Type B pancreatic cell (in vitro differentiated cells): ENCODE measurements at regions not wholly inside any gene's neighbourhood (a gene's known extent, or its start where the extent isn't known, plus 50 kb on each side); places are given as distances from the start of the nearest gene placed in this dataset.

Experiments
- DNase-seq: peaks from one replicate; pipeline ENCODE4 v3.0.0; 2021; ENCODE audit warnings: mixed read lengths; ENCODE audit not compliant: unreplicated experiment; ENCODE audit errors: extremely low spot score
- H3K27ac Mint-ChIP-seq: 2 replicates; pipeline ENCODE4 v1.8.0; 2021; ENCODE audit warnings: mild to moderate bottlenecking, mixed read lengths
- H3K27me3 Mint-ChIP-seq: 2 replicates; pipeline ENCODE4 v1.8.0; 2021; ENCODE audit warnings: mixed read lengths
- H3K36me3 Mint-ChIP-seq: 2 replicates; pipeline ENCODE4 v1.8.0; 2021; ENCODE audit warnings: mixed read lengths
- H3K4me1 Mint-ChIP-seq: one replicate; pipeline ENCODE4 v1.8.0; 2021; ENCODE audit warnings: mixed read lengths; ENCODE audit not compliant: unreplicated experiment
- H3K4me3 Mint-ChIP-seq: 2 replicates; pipeline ENCODE4 v1.8.0; 2021; ENCODE audit warnings: mild to moderate bottlenecking, mixed read lengths
- H3K9me3 Mint-ChIP-seq: 2 replicates; pipeline ENCODE4 v1.8.0; 2021; ENCODE audit warnings: mixed read lengths
- CTCF ChIP-seq: fragments of 200-600 bp; sonication (generic); conservative IDR thresholded peaks from 2 replicates; pipeline ENCODE4 v1.5.0; 2021; ENCODE audit warnings: antibody characterized with exemption, mild to moderate bottlenecking

- Mint-ChIP-seq H3K4me1 (peaks cover 5% of the 10 kb centered on the region), H3K27me3 (peaks cover 4% of the 10 kb centered on the region), H3K9me3 (no peaks in the 10 kb centered on the region), H3K4me3 (no peak overlapping the region), H3K36me3 (no peaks in the 10 kb centered on the region), H3K27ac (no peak overlapping the region)
- no peak for DNase-seq
- no peak for TF ChIP-seq CTCF
Observed at GRCh38 chr12:126807312-126807865, 1459.6 kb upstream of the TMEM132C start.

GRCh38 chr12:126811391-126811790 lies 1455.6 kb upstream of the TMEM132C start:
- Mint-ChIP-seq H3K4me3 (no peak overlapping the region), H3K36me3 (no peaks in the 10 kb centered on the region), H3K27ac (no peak overlapping the region), H3K27me3 (peaks cover 4% of the 10 kb centered on the region), H3K4me1 (peaks cover 5% of the 10 kb centered on the region), H3K9me3 (no peaks in the 10 kb centered on the region)
- no peak for DNase-seq
- TF ChIP-seq CTCF: no peak

- H3K4me3 Mint-ChIP-seq: no peak overlapping the region
- H3K27me3 Mint-ChIP-seq: no peaks in the 10 kb centered on the region
- no peaks in the 10 kb centered on the region for H3K36me3 Mint-ChIP-seq
- TF ChIP-seq CTCF: no peak
- H3K4me1 Mint-ChIP-seq: no peaks in the 10 kb centered on the region
- H3K9me3 Mint-ChIP-seq: peaks cover 10% of the 10 kb centered on the region
- no peak for DNase-seq
- H3K27ac Mint-ChIP-seq: no peak overlapping the region
Observed at GRCh38 chr12:126819554-126819953, 1447.4 kb upstream of the TMEM132C start.

GRCh38 chr12:126830778-126831680 lies 1435.9 kb upstream of the TMEM132C start:
- Mint-ChIP-seq H3K27me3 (peaks cover 62% of the 10 kb centered on the region), H3K9me3 (peaks cover under 1% of the 10 kb centered on the region), H3K4me3 (no peak overlapping the region), H3K27ac (no peak overlapping the region), H3K4me1 (no peaks in the 10 kb centered on the region), H3K36me3 (no peaks in the 10 kb centered on the region)
- DNase-seq: no peak
- TF ChIP-seq CTCF: no peak

GRCh38 chr12:126837697-126838096 lies 1429.3 kb upstream of the TMEM132C start:
- TF ChIP-seq CTCF: no peak
- no peak for DNase-seq
- no peaks in the 10 kb centered on the region for H3K4me1 Mint-ChIP-seq
- no peaks in the 10 kb centered on the region for H3K36me3 Mint-ChIP-seq
- peaks cover 13% of the 10 kb centered on the region for H3K27me3 Mint-ChIP-seq
- no peak overlapping the region for H3K27ac Mint-ChIP-seq
- peaks cover 14% of the 10 kb centered on the region for H3K9me3 Mint-ChIP-seq
- H3K4me3 Mint-ChIP-seq: no peak overlapping the region
